AG09309 (cell line): ENCODE measurements at regions not wholly inside any gene's neighbourhood (a gene's known extent, or its start where the extent isn't known, plus 50 kb on each side); places are given as distances from the start of the nearest gene placed in this dataset.
A peak's percentile ranks its signal among the peaks of the same experiment; 100 is the strongest.

Experiments used
- DNase-seq: peaks from one replicate; pipeline ENCODE4 v3.0.0-alpha.2; 2010; ENCODE audit warnings: low read depth
- H3K4me3 ChIP-seq: 2 replicates; pipeline ENCODE4 v1.5.1; 2011; ENCODE audit warnings: mild to moderate bottlenecking, low read depth, low read length, moderate library complexity; ENCODE audit not compliant: control insufficient read depth
- TF ChIP-seq, protein P1 (sequence below): IDR thresholded peaks from 2 replicates; pipeline ENCODE4 v1.5.1; 2011; ENCODE audit warnings: mild to moderate bottlenecking, low read depth, low read length, inconsistent platforms; ENCODE audit not compliant: insufficient read depth, control insufficient read depth; ENCODE audit errors: missing control alignments

DNA sequence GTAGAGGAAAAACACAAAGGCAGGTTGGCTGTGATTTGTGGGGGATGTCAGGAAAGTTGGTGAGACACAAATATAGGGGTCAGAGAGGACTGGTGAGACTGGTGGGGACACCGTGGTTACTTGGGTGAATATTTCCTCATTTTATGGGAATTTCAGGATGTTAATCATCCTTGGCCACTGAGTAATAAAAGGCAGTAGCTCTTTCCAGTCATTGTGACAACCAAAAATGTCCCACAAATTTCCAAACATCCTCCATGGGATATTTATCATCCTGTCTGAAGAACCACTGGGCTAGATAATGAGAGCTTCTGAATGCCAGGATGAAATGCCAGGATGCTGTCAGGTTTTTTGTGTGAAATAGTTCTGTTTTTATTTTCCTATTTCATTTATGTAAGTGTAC is 374.1 kb downstream of the CD109 start:
- no peak overlapping the region for H3K4me3 ChIP-seq
- DNase-seq: peak; percentile 55
- TF ChIP-seq, protein P1, sequence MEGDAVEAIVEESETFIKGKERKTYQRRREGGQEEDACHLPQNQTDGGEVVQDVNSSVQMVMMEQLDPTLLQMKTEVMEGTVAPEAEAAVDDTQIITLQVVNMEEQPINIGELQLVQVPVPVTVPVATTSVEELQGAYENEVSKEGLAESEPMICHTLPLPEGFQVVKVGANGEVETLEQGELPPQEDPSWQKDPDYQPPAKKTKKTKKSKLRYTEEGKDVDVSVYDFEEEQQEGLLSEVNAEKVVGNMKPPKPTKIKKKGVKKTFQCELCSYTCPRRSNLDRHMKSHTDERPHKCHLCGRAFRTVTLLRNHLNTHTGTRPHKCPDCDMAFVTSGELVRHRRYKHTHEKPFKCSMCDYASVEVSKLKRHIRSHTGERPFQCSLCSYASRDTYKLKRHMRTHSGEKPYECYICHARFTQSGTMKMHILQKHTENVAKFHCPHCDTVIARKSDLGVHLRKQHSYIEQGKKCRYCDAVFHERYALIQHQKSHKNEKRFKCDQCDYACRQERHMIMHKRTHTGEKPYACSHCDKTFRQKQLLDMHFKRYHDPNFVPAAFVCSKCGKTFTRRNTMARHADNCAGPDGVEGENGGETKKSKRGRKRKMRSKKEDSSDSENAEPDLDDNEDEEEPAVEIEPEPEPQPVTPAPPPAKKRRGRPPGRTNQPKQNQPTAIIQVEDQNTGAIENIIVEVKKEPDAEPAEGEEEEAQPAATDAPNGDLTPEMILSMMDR: no peak

DNA sequence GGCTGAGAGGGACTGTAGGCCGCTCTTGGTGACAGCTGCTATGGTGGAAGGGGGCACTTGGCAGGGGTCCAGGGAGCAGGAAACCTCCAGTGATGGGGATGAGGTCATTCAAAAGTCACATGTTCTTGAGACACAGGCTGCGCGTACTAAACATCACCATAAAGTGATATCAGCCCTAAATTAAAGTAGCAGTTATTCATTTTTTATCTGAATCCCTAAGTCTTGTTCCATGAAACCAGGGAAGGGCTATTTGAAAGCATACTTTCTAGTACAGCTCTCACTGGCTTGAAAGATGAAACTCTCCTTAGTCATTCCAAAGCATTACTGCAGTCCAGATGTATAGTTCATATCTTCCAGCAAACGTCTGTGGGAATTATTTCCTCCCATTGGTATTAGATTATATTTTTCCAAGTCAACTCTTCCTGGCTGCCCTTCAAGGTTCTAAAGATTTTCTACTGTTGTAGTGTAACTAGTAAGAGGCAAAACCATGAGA is 373.1 kb downstream of the CD109 start:
- no peak overlapping the region for H3K4me3 ChIP-seq
- TF ChIP-seq, protein P1: no peak
- peak; percentile 63 for DNase-seq

DNA sequence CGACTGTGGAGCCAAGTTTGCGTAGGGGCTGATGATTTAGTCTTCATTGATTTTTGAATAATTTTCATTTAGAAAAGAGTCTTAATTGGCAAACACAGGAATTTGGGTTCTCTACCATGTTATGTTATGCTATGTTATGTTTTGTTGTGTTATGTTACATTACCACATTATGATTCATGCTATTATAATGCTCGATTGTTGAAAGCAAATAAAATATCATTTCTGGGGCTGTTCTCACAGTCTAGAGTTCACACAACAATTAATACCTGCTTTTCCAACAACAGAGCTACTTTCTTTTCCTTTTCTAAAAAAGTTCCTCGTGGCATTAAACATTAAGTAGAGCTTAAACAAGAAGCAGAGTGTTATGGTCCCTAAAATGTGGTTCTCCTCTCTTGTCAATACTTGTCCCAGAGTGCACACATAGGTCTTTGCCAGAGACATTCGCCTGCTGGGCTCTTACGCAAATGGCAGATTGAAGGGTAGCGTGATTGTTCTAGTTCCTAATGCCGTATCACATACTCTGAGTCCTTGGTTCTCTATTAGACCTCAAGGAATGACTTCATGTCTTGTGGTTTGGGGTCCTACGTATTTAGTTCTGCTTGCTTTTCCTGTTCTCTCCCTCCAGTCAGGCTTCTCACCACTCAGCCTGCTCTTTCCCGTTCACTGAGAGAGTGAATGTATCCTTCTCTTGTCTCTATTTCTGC is 370.3 kb downstream of the CD109 start:
- no peak overlapping the region for H3K4me3 ChIP-seq
- TF ChIP-seq, protein P1: no peak

DNA sequence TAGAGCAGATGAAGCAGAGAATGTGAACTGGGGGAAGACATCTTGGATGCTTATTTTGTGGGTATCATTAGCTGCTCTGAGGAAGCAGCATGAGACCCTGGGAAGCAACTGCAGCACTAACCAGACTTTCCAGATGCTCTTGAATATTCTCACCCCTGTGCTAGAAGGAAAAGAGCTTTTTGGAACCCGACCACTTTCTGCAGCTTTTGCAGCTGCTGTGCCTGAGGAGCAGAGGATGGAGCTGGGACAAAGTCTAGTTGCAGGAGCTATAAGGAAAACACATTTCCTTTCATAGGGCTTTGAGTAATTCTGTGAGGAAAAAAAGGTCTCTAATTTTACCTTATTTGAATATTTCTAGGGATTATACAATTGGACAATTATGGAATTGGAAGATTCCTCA is 369.7 kb downstream of the CD109 start:
- TF ChIP-seq, protein P1: no peak
- DNase-seq: no peak
- H3K4me3 ChIP-seq: no peak overlapping the region

More for the DNA sequence above, 370.3 kb downstream of the CD109 start:
- no peak for DNase-seq

DNA sequence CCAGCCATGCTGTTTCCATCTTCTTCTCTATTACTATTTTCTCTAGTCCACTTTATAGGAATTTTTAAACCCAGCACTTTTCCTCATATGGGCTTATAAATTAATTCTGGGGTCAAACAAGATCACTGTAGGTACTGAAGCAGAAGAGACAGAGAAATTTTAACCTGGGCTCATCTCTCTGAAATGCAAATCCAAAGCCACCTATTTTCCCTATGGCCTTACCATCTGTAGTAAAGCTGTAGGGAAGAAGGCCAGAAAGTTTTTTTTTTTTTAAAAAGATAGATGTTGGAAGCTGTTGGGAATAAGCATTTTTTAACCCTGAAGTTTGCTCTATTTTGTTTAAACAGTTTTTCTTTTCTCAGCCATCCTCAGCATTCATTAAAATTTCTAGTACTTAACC is 367.4 kb downstream of the CD109 start:
- TF ChIP-seq, protein P1: no peak
- DNase-seq: no peak
- no peak overlapping the region for H3K4me3 ChIP-seq

DNA sequence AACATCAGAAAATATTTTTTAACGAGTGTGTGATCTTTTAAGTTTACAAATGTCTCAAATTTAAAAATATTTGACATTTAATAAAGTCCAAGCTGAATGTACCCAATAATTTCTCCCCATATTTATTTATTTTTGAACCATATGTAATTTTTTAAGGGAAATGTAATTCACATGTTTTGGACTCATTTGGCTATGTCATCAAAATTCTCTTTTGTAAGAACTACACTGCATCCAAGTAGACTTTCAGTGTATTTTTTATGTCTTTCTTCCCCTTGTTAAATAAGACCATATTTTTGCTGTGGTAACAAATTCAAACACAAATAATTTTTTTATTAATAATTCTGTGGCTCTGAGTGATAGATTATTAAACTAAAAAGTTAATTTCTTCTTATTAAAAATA is 365.2 kb downstream of the CD109 start:
- TF ChIP-seq, protein P1: no peak
- no peak for DNase-seq
- no peak overlapping the region for H3K4me3 ChIP-seq
